ENCODE measurements at regions not wholly inside any gene's neighbourhood (a gene's known extent, or its start where the extent isn't known, plus 50 kb on each side); places are given as distances from the start of the nearest gene placed in this dataset.

GRCh38 chr10:129046962-129047361 lies 420.1 kb upstream of the MGMT start:
- no peak for TF ChIP-seq SP1 (IDR thresholded peaks at IDR 0.05)
- no peak for TF ChIP-seq RAD21 (IDR thresholded peaks at IDR 0.05)
- no peak for TF ChIP-seq CTCF (IDR thresholded peaks at IDR 0.05; ENCODE audit: low read depth, low read length, missing input control)
- no peak for TF ChIP-seq GABPA (IDR thresholded peaks at IDR 0.05 in 1 of 2, conservative IDR thresholded peaks at IDR 0.05 in 1 of 2)
- no peak for TF ChIP-seq RXRA (IDR thresholded peaks at IDR 0.05)
- no peak for TF ChIP-seq TAF1 (conservative IDR thresholded peaks at IDR 0.05)
- no peak for TF ChIP-seq YY1 (IDR thresholded peaks at IDR 0.05)
- TF ChIP-seq HNF4G (IDR thresholded peaks at IDR 0.05), result no peak
- no peak for TF ChIP-seq ATF3 (IDR thresholded peaks at IDR 0.05)
- no peak for TF ChIP-seq ZBTB33 (IDR thresholded peaks at IDR 0.05)

Measured in liver (tissue), 3 donors.